A549 (cell line): ENCODE measurements at regions not wholly inside any gene's neighbourhood (a gene's known extent, or its start where the extent isn't known, plus 50 kb on each side); places are given as distances from the start of the nearest gene placed in this dataset.

Experiments
- ATAC-seq, 2 experiments: fragments of 200-7000 bp in 1 of 2; fragments of >200 bp in 1 of 2; cut with Nextera tagmentation in 1 of 2; cut with Tn5 transposase in 1 of 2; 3 replicates each; pipeline versions ENCODE4 v1.8.0 to v1.9.1; 2018 to 2020; ENCODE audit warnings: mild to moderate bottlenecking in 1 of 2, moderate library complexity in 1 of 2
- CTCF ChIA-PET: fragments of 300-600 bp; sonication (Branson Sonifier 250); formaldehyde crosslinking; extraction: SDS; loops from one replicate; lab custom pipeline; 2021; ENCODE audit warnings: antibody characterized with exemption, inconsistent platforms; lab: Yijun Ruan, JAX
- POLR2A ChIA-PET: fragments of 350-600 bp; formaldehyde crosslinking; extraction: SDS; loops from one replicate; lab custom pipeline; 2021; ENCODE audit warnings: antibody characterized with exemption, inconsistent platforms; lab: Yijun Ruan, JAX
- DNase-seq, 2 experiments: peaks; one replicate each; pipeline versions ENCODE4 v3.0.0 to v3.0.0-alpha.2; 2011 to 2016; ENCODE audit warnings: low read depth in 1 of 2, low spot score in 1 of 2
- FAIRE-seq: peaks from 2 replicates; lab custom pipeline; 2011; peaks lifted over from hg19 to GRCh38; lab: Jason Lieb, UNC
- H3K27ac ChIP-seq, 2 experiments: fragments of >200 bp; sonication (Bioruptor Twin); formaldehyde crosslinking; 3 replicates each; pipeline ENCODE4 v1.5.1; 2016 to 2017
- H3K4me1 ChIP-seq: fragments of >200 bp; sonication (Bioruptor Twin); formaldehyde crosslinking; 3 replicates; pipeline ENCODE4 v1.6.1; 2016
- H3K4me2 ChIP-seq: fragments of >200 bp; sonication (Bioruptor Twin); formaldehyde crosslinking; 3 replicates; pipeline ENCODE4 v1.6.1; 2016
- H3K4me3 ChIP-seq: fragments of >200 bp; sonication (Bioruptor Twin); formaldehyde crosslinking; 3 replicates; pipeline ENCODE4 v1.5.1; 2016
- H3K9me3 ChIP-seq: fragments of >200 bp; sonication (Bioruptor Twin); formaldehyde crosslinking; 3 replicates; pipeline ENCODE4 v1.6.1; 2016
- BHLHE40 ChIP-seq: IDR thresholded peaks from 2 replicates; pipeline ENCODE4 v1.6.1; 2012; ENCODE audit warnings: low read depth, low read length, inconsistent platforms
- CBX8 ChIP-seq: fragments of 200-600 bp; sonication (generic); IDR thresholded peaks from 2 replicates; pipeline ENCODE4 v1.6.1; 2016
- CEBPB ChIP-seq, 2 experiments: fragments of >200 bp in 1 of 2; sonication (Bioruptor Twin) in 1 of 2; formaldehyde crosslinking in 1 of 2; IDR thresholded peaks; 2 replicates each; pipeline ENCODE4 v1.6.1; 2012 to 2016
- EHF ChIP-seq: fragments of 250-450 bp; sonication (Bioruptor Pico); IDR thresholded peaks from 2 replicates; pipeline ENCODE4 v1.5.0; 2020; ENCODE audit warnings: mild to moderate bottlenecking
- ELK1 ChIP-seq: fragments of 150-350 bp; IDR thresholded peaks from 2 replicates; pipeline ENCODE4 v1.6.1; 2014; ENCODE audit warnings: low read depth, mild to moderate bottlenecking, low read length
- EP300 ChIP-seq, 2 experiments: fragments of >200 bp; sonication (Bioruptor Twin); formaldehyde crosslinking; IDR thresholded peaks; 2 replicates in 1 of 2; 3 replicates in 1 of 2; pipeline ENCODE4 v1.6.1; 2016 to 2017
- ESRRA ChIP-seq: fragments of 150-350 bp; IDR thresholded peaks from 2 replicates; pipeline ENCODE4 v1.6.1; 2014; ENCODE audit warnings: mild to moderate bottlenecking, low read length, borderline replicate concordance
- FOSL2 ChIP-seq, 2 experiments: fragments of 450-650 bp in 1 of 2; fragments of >200 bp in 1 of 2; sonication (Bioruptor Twin) in 1 of 2; formaldehyde crosslinking; IDR thresholded peaks; 2 replicates each; pipeline versions ENCODE4 v1.5.0 to v1.6.1; 2016 to 2020; ENCODE audit warnings: mild to moderate bottlenecking in 1 of 2, moderate library complexity in 1 of 2
- FOXS1 ChIP-seq: fragments of 250-450 bp; sonication (Bioruptor Pico); IDR thresholded peaks from 2 replicates; pipeline ENCODE4 v1.5.0; 2020; ENCODE audit warnings: mild to moderate bottlenecking, moderate library complexity
- HDAC2 ChIP-seq: fragments of 200-600 bp; sonication (generic); IDR thresholded peaks from 2 replicates; pipeline ENCODE4 v1.6.1; 2016
- HMGXB4 ChIP-seq: fragments of 250-450 bp; sonication (Bioruptor Pico); IDR thresholded peaks from 2 replicates; pipeline ENCODE4 v1.5.0; 2021; ENCODE audit warnings: mild to moderate bottlenecking, moderate library complexity, borderline replicate concordance
- JUN ChIP-seq, 2 experiments: fragments of >200 bp; sonication (Bioruptor Twin); formaldehyde crosslinking; IDR thresholded peaks; 2 replicates in 1 of 2; 3 replicates in 1 of 2; pipeline ENCODE4 v1.6.1; 2016 to 2017
- KDM1A ChIP-seq: fragments of 200-600 bp; sonication (generic); IDR thresholded peaks from 2 replicates; pipeline ENCODE4 v1.6.1; 2016; ENCODE audit warnings: low read depth, mild to moderate bottlenecking
- MAFK ChIP-seq: fragments of 450-650 bp; IDR thresholded peaks from 2 replicates; pipeline ENCODE4 v1.6.1; 2014; ENCODE audit not compliant: partially characterized antibody
- MAX ChIP-seq: IDR thresholded peaks from 2 replicates; pipeline ENCODE4 v1.6.1; 2012
- MAZ ChIP-seq: fragments of 150-350 bp; IDR thresholded peaks from 2 replicates; pipeline ENCODE4 v1.6.1; 2014; ENCODE audit warnings: antibody characterized with exemption, low read depth, low read length, borderline replicate concordance
- MYC ChIP-seq: IDR thresholded peaks from 2 replicates; pipeline ENCODE4 v1.6.1; 2012; ENCODE audit warnings: mild to moderate bottlenecking, inconsistent platforms, low read length, improper control_type of control experiment, borderline replicate concordance
- NPAS2 ChIP-seq: fragments of 250-450 bp; sonication (Bioruptor Pico); IDR thresholded peaks from 2 replicates; pipeline ENCODE4 v1.8.0; 2022; ENCODE audit warnings: mild to moderate bottlenecking, moderate library complexity, borderline replicate concordance
- PHF8 ChIP-seq: fragments of 200-600 bp; sonication (generic); IDR thresholded peaks from 2 replicates; pipeline ENCODE4 v1.6.1; 2016; ENCODE audit warnings: low read depth, mild to moderate bottlenecking, antibody characterized with exemption, moderate library complexity, borderline replicate concordance
- POLR2A ChIP-seq: IDR thresholded peaks from 2 replicates; pipeline ENCODE4 v1.6.1; 2012; ENCODE audit warnings: mild to moderate bottlenecking, low read length
- POLR2AphosphoS2 ChIP-seq: conservative IDR thresholded peaks from 2 replicates; pipeline ENCODE4 v1.6.1; 2012; ENCODE audit warnings: low read length, improper control_type of control experiment, inconsistent platforms
- RCOR1 ChIP-seq: fragments of 150-350 bp; IDR thresholded peaks from 2 replicates; pipeline ENCODE4 v1.6.1; 2014; ENCODE audit warnings: antibody characterized with exemption, low read length, low read depth
- RFX5 ChIP-seq: fragments of 450-650 bp; IDR thresholded peaks from 2 replicates; pipeline ENCODE4 v1.7.1; 2014; ENCODE audit warnings: antibody characterized with exemption, mild to moderate bottlenecking, moderate library complexity
- RNF2 ChIP-seq: fragments of 200-600 bp; sonication (generic); IDR thresholded peaks from 2 replicates; pipeline ENCODE4 v1.6.1; 2016; ENCODE audit warnings: low read depth, mild to moderate bottlenecking, antibody characterized with exemption, moderate library complexity, borderline replicate concordance
- TFCP2L1 ChIP-seq: fragments of 250-450 bp; sonication (Bioruptor Pico); IDR thresholded peaks from 2 replicates; pipeline ENCODE4 v1.5.0; 2021; ENCODE audit warnings: mild to moderate bottlenecking
- TP53 ChIP-seq: fragments of 250-450 bp; sonication (Bioruptor Pico); IDR thresholded peaks from 2 replicates; pipeline ENCODE4 v1.5.0; 2021; ENCODE audit warnings: mild to moderate bottlenecking, moderate library complexity
- ZC3H11A ChIP-seq: fragments of 450-650 bp; IDR thresholded peaks from 2 replicates; pipeline ENCODE4 v1.6.1; 2014; ENCODE audit warnings: antibody characterized with exemption, mild to moderate bottlenecking
- ZFP36 ChIP-seq: fragments of 450-650 bp; IDR thresholded peaks from 2 replicates; pipeline ENCODE4 v1.6.1; 2014; ENCODE audit warnings: borderline replicate concordance; ENCODE audit not compliant: partially characterized antibody
- ZNF302 ChIP-seq: fragments of 250-450 bp; sonication (Bioruptor Pico); IDR thresholded peaks from 2 replicates; pipeline ENCODE4 v1.9.0; 2021; ENCODE audit warnings: inconsistent platforms, mild to moderate bottlenecking, moderate library complexity
- WGBS: methylation state at CpG from one replicate; pipeline ENCODE4 v1.1.6; 2017; ENCODE audit errors: missing lambda C conversion rate; 5-methylcytosine and 5-hydroxymethylcytosine counted together
- TF ChIP-seq, protein P1 (sequence below): fragments of 250-450 bp; sonication (Bioruptor Pico); IDR thresholded peaks from 2 replicates; pipeline ENCODE4 v1.5.0; 2020; ENCODE audit warnings: low read depth, mild to moderate bottlenecking, moderate library complexity
- TF ChIP-seq, protein P2 (sequence below): fragments of >200 bp; sonication (Bioruptor Twin); formaldehyde crosslinking; IDR thresholded peaks from 2 replicates; pipeline ENCODE4 v1.6.1; 2016
- TF ChIP-seq, protein P3 (sequence below): fragments of >200 bp; sonication (Bioruptor Twin); formaldehyde crosslinking; IDR thresholded peaks from 3 replicates; pipeline ENCODE4 v1.6.1; 2016

- H3K27ac ChIP-seq = no peak overlapping the region
- DNase-seq = no peak
- FAIRE-seq = no peak
- WGBS = 0% methylated on average over 3 of the region's 3 CpGs
- CTCF ChIA-PET = no interaction called here
- ATAC-seq = no peak
- H3K4me2 ChIP-seq = no peak overlapping the region
- TF ChIP-seq ZNF302 (CRISPR knock-in tag) (no peak), ELK1 (no peak), NPAS2 (no peak), FOXS1 (CRISPR knock-in tag) (no peak), HDAC2 (no peak), MAZ (no peak), POLR2AphosphoS2 (no peak), PHF8 (no peak), BHLHE40 (no peak), RFX5 (no peak), RCOR1 (no peak), EP300 (IDR thresholded peaks at IDR 0.05) (no peak), MYC (no peak), ZC3H11A (no peak), POLR2A (no peak), CEBPB (IDR thresholded peaks at IDR 0.05) (no peak), HMGXB4 (CRISPR knock-in tag) (no peak), KDM1A (no peak)
- TF ChIP-seq, protein P1, sequence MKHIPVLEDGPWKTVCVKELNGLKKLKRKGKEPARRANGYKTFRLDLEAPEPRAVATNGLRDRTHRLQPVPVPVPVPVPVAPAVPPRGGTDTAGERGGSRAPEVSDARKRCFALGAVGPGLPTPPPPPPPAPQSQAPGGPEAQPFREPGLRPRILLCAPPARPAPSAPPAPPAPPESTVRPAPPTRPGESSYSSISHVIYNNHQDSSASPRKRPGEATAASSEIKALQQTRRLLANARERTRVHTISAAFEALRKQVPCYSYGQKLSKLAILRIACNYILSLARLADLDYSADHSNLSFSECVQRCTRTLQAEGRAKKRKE (CRISPR knock-in tag) = no peak
- TF ChIP-seq, protein P2, sequence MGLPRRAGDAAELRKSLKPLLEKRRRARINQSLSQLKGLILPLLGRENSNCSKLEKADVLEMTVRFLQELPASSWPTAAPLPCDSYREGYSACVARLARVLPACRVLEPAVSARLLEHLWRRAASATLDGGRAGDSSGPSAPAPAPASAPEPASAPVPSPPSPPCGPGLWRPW = no peak
- no peak overlapping the region for H3K4me3 ChIP-seq
- POLR2A ChIA-PET = no interaction called here
- H3K4me1 ChIP-seq = no peaks in the 10 kb centered on the region
- no peaks in the 10 kb centered on the region for H3K9me3 ChIP-seq
Observed at GRCh38 chr2:117126656-117127055, 687.8 kb upstream of the DDX18 start.

DNA sequence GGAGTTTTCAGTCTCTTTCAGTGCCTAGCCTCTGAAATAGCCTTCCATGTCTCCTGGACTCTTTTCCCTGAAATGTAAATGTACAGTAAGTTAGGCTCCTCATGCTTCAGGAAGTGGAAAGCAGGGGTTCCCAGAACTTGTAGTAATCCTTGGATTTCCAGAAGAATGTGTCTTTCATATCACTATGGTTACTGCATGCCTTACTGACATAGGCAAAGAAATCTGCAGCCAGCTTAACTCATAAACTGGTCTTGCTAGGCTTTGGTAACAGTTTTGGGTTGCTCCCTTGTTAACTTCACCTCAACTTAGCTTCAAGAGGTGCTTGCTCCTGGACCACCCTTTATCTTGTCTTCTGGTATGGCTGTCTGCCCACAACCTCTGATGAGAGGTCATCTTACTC, 686.8 kb upstream of the DDX18 start:
- no peak for FAIRE-seq

More for the DNA sequence above, 686.8 kb upstream of the DDX18 start:
- ATAC-seq (no peak), DNase-seq (no peak)
- Histone ChIP-seq H3K4me1 (no peaks in the 10 kb centered on the region), H3K4me3 (no peak overlapping the region), H3K4me2 (no peak overlapping the region), H3K27ac (no peak overlapping the region), H3K9me3 (no peaks in the 10 kb centered on the region)
- POLR2A ChIA-PET = no interaction called here
- CTCF ChIA-PET = no interaction called here
- no peak for TF ChIP-seq TFCP2L1 (CRISPR knock-in tag)
- no peak for TF ChIP-seq MAZ
- TF ChIP-seq ESRRA = no peak
- no peak for TF ChIP-seq EHF (CRISPR knock-in tag)
- TF ChIP-seq FOSL2 (IDR thresholded peaks at IDR 0.05) = no peak
- TF ChIP-seq FOSL2 (CRISPR knock-in tag; IDR thresholded peaks at IDR 0.05) = no peak
- TF ChIP-seq CEBPB (IDR thresholded peaks at IDR 0.05) = no peak
- no peak for TF ChIP-seq TP53 (CRISPR knock-in tag)
- no peak for TF ChIP-seq BHLHE40
- no peak for TF ChIP-seq MAFK
- no peak for TF ChIP-seq RNF2
- no peak for TF ChIP-seq PHF8
- TF ChIP-seq ZFP36 = no peak
- TF ChIP-seq CBX8 = no peak
- TF ChIP-seq MAX = no peak
- no peak for TF ChIP-seq RCOR1
- no peak for TF ChIP-seq HDAC2
- no peak for TF ChIP-seq ZC3H11A
- no peak for TF ChIP-seq KDM1A
- TF ChIP-seq, protein P3, sequence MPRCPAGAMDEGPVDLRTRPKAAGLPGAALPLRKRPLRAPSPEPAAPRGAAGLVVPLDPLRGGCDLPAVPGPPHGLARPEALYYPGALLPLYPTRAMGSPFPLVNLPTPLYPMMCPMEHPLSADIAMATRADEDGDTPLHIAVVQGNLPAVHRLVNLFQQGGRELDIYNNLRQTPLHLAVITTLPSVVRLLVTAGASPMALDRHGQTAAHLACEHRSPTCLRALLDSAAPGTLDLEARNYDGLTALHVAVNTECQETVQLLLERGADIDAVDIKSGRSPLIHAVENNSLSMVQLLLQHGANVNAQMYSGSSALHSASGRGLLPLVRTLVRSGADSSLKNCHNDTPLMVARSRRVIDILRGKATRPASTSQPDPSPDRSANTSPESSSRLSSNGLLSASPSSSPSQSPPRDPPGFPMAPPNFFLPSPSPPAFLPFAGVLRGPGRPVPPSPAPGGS = no peak
- no peak for TF ChIP-seq JUN (IDR thresholded peaks at IDR 0.05)
